ENCODE measurements at regions not wholly inside any gene's neighbourhood (a gene's known extent, or its start where the extent isn't known, plus 50 kb on each side); places are given as distances from the start of the nearest gene placed in this dataset.

GRCh38 chr12:93092649-93092945, 163.5 kb upstream of the EEA1 start:
- no peak for TF ChIP-seq CTCF (conservative IDR thresholded peaks at IDR 0.05; ENCODE audit: low read depth in 2 of 2)
- TF ChIP-seq POLR2AphosphoS5 (IDR thresholded peaks at IDR 0.05; ENCODE audit: low read depth) = no peak
- no peak for TF ChIP-seq EZH2 (IDR thresholded peaks at IDR 0.05; ENCODE audit: low read depth, unreplicated experiment)
- TF ChIP-seq EZH2phosphoT487 (IDR thresholded peaks at IDR 0.05; ENCODE audit: unreplicated experiment) = no peak
- no peak for TF ChIP-seq REST (IDR thresholded peaks at IDR 0.05; ENCODE audit: unreplicated experiment)
- no peak for TF ChIP-seq CREB1 (CRISPR knock-in tag; IDR thresholded peaks at IDR 0.05; ENCODE audit: low read depth)
- TF ChIP-seq ETS1 (IDR thresholded peaks at IDR 0.05) = no peak
- TF ChIP-seq STAT1 (IDR thresholded peaks at IDR 0.05; ENCODE audit: unreplicated experiment) = no peak
- no peak for TF ChIP-seq ZNF462 (CRISPR knock-in tag; IDR thresholded peaks at IDR 0.05)
- no peak for TF ChIP-seq NANOG (IDR thresholded peaks at IDR 0.05; ENCODE audit: borderline replicate concordance)
